CD4-positive, alpha-beta T cell treated with Interleukin-6 at 100 ng/mL for 8 hours (primary cell): ENCODE measurements at regions not wholly inside any gene's neighbourhood (a gene's known extent, or its start where the extent isn't known, plus 50 kb on each side); places are given as distances from the start of the nearest gene placed in this dataset.

ENCODE experiments used
- DNase-seq: peaks from one replicate; pipeline ENCODE4 v3.0.0-alpha.2; 2020; ENCODE audit warnings: mixed read lengths, low spot score

DNA sequence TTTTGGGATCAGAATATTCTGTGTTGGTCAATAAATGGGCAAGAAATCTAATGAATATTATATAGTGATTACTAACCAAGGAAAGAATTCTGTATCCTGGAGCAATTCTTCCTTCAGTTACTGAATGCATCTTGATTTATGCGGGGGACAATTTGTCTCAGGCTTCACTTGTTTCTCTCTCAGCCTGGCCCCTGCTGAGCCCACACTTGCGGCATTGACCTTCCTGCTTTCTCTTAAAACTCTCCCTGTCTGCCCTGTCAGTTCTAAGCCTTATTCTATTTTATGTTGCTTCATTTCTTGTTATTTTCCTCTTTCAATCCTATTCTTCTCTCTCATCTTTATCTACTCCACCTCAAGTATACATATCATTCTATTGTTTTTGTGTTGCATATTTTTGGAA lies 122.1 kb upstream of the TPK1 start:
- DNase-seq, result no peak

DNA sequence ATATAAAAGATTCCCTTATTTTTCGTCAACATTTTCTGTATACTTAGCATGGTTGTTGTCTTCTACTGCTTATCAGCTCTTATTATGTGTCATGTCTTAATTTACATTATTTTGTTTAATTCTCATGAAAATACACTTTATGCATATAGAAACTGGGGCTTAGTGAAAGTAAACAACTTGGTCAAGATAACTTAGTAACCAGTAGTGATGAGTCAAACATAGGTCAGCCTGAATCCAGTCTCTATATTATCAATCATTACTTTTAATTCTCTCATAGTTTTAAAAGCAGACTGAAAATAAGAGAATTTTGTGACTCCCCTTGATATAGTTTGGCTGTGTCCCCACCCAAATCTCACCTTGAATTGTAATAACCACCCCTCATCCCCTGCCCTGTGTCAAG lies 119.6 kb upstream of the TPK1 start:
- DNase-seq, result no peak

DNA sequence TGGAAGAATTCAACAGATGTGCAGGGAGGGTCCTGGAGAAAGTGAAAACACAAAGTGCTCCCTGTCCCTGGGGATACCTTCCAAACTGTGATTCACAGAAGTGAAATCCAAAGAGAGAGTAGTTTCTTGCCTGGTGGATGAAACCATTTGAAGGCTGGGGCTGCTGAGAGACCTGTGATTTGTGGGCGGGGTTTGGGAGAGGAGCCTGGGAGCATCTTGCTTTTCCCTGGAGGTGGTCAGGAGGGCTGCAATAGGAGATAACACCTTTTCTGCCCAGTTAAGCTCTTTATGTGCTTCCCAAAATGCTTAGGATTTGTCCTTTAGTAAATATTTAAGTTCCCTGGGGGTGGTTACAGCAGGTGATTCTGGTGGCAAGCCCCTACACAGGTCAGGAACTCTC lies 105.3 kb upstream of the TPK1 start:
- no peak for DNase-seq

DNA sequence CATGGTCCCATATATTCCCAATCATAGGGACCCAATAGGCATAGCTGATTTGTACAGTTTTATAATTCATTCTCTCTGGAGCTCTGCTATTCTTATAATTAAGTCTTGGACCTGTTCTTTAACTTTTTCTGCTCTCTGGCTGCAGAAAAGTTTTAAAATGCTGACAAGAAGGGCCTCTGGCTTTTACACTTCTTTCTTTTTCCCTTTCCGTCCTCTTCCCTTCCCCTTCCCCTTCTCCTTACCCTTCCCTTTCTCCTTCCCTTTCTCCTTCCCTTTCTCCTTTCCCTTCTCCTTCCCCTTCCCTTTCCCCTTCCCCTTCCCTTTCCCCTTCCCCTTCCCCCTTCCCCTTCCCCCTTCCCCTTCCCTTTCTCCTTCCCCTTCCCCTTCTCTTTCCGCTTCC lies 101.3 kb upstream of the TPK1 start:
- no peak for DNase-seq

DNA sequence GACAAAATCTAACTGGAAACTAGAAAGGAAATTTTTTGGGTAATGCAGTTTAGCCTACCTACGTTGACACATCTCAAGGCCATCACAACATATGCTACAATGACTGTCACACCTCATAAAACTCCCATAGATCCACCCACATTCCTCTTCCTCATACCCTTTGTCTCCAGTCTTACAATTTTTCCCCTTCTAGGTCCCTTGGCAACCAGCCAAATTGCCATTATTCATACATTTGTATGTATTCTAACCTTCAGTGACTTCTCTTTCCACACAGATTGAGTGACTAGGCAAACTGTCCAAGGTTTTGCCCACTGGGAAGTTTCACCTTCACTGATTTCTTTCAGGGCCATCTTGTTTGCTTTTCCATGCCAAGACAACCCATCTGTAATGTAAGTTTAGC lies 100.5 kb upstream of the TPK1 start:
- no peak for DNase-seq

DNA sequence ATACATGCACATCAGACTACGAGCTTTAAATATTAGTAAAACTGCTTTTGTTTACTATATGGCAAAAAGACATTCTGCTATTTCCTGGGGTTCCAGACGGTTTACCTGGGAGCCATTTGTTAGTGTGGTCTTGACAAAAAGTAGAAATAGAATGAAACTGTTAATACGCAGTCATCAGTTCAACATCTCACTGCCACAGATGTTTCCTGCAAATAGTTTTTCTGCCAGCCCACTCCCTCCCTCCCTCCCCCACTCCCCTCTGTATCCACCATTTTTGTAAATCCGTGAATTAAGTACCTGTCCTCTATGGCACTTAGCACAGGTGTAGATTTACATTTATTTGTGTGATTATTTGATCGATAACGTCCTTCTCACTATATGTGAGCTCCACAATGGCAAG lies 74.6 kb upstream of the TPK1 start:
- no peak for DNase-seq

DNA sequence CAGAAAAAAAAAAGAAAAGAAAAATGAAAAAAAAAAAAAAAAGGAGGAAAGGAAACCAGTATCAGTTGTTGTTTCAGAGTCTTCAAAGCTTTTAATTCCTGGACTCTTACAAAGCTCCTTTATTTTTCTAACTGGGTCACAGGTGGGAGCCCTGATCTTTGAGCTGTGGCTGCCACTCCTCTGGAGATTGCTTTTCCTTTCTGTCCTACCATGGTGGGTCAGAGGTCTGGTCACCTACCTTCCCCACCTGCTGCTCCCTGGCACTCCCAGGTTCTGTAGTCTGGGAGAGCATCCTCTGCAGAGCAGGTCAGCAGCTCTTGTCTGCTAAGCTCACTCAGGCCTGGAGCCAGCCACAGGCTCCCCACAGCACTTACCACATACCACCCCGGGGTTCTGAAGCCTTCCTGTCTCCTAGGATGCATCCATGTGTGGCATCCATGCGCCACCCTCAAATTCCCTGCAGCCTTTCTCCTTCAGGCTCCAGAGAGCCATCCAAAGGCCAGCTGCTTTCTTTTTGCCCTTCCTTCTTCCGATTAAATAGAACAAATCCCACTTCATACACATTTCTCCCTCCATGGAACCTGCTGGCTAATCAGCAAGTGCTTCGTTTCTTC lies 73.2 kb upstream of the TPK1 start:
- no peak for DNase-seq

DNA sequence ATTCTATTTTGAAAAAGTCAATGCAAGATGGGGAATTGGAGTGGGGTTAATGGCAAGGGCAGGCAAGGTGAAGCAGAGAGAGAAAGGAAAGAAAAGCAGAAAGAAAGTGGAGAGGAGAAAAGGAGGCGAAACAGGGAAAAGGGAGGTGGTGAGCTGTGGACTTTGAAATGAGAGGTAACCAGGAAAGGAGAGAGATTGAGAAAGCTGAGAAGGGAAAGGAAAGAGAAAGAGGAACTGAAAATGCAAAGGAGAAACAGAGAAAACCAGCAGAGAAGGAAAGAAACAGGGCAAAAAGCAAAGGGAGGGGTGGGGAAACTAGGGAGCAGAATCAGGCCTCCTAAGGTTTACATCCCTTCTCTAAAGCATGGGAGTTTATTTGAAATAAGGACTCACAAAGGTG lies 72.5 kb upstream of the TPK1 start:
- DNase-seq, result no peak

DNA sequence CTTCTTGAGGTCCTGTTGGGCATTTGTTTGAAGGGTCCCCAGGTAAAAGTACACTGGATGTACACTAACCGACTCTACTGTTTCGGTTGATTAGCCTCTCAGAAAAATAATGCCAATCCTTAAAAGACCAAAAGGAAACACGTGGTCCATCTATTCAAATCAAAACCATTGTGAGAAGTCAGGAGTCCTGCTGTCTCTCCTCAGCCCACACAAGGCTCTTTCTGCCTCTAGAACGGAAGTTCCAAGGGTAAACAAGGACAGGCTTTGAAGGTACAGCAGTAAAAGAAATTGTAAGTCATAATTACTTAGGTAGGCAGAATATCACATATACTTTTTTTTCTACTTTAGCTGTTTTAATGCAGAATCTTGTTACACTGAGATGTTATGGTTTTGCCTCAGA lies 71.7 kb upstream of the TPK1 start:
- DNase-seq, result no peak

DNA sequence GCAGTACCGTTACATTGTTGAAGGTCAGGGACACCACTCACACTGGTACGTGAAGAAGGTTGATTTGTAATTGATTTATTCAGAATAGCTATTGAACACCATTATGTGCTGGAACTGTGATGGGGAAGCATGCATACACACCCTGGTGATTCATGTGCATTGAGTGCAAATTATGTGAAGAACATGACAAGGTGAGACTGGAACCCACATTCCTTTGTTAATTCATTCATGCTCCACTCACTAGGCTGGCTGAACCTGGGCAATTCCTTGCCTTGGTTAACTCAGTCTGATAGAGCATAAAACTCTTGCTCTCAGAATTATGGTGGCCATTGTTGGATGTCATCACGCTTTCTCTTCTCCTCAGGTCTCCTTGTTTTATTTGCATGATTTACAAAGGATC lies 67.3 kb upstream of the TPK1 start:
- no peak for DNase-seq

DNA sequence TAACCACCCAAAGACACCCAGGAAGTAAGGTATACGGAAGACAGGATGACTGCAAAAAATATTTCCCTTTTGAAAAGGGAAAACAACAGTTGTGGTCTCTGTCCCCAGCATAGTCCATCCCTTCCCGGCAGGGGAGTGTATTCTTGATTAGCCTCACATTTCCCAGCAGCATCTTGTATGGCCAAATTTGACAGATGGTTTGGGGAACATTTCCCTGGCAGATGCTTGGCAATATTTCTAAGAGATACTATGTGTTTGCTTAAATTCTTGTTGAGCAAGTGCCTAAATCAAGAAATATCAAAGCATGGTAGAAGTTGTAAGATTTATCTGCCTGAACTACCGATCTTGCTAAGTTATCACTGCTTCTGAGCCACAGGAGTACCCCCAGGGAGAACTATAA lies 56.9 kb upstream of the TPK1 start:
- DNase-seq, result no peak
